ACC112 (cell line): ENCODE measurements at regions not wholly inside any gene's neighbourhood (a gene's known extent, or its start where the extent isn't known, plus 50 kb on each side); places are given as distances from the start of the nearest gene placed in this dataset.
A peak's percentile ranks its signal among the peaks of the same experiment; 100 is the strongest.
"Not testable (repeated sequence)": the region's sequence is repeated elsewhere in the genome, so short reads cannot be mapped to it uniquely, and the experiment has no call there.

Experiments used
- H2AFZ ChIP-seq: fragments of 200-600 bp; sonication (generic); one replicate; pipeline ENCODE4 v1.6.0; 2017; ENCODE audit warnings: antibody characterized with exemption, low read length; ENCODE audit not compliant: unreplicated experiment
- H3K27ac ChIP-seq: fragments of 200-600 bp; sonication (generic); 2 replicates; pipeline ENCODE4 v1.5.1; 2014; ENCODE audit warnings: low read depth, mild to moderate bottlenecking, antibody characterized with exemption, low read length, moderate library complexity
- H3K27me3 ChIP-seq: fragments of 200-600 bp; sonication (generic); 2 replicates; pipeline ENCODE4 v1.6.1; 2014; ENCODE audit warnings: mild to moderate bottlenecking, antibody characterized with exemption, low read length, moderate library complexity, mixed read lengths; ENCODE audit not compliant: insufficient read depth
- H3K36me3 ChIP-seq: fragments of 200-600 bp; sonication (generic); 2 replicates; pipeline ENCODE4 v1.6.1; 2016; ENCODE audit warnings: mild to moderate bottlenecking, antibody characterized with exemption, low read length, moderate library complexity, mixed read lengths; ENCODE audit not compliant: insufficient read depth
- H3K4me1 ChIP-seq: fragments of 200-600 bp; sonication (generic); one replicate; pipeline ENCODE4 v1.6.1; 2016; ENCODE audit warnings: low read length, mixed read lengths; ENCODE audit not compliant: insufficient read depth, unreplicated experiment, control insufficient read depth
- H3K4me3 ChIP-seq: fragments of 200-600 bp; sonication (generic); 2 replicates; pipeline ENCODE4 v1.5.1; 2014; ENCODE audit warnings: mild to moderate bottlenecking, low read depth, low read length
- H3K79me2 ChIP-seq: fragments of 200-600 bp; sonication (generic); one replicate; pipeline ENCODE4 v1.6.0; 2016; ENCODE audit warnings: low read length; ENCODE audit not compliant: control insufficient read depth, unreplicated experiment, insufficient read depth

GRCh38 chr20:53783768-53784167 lies 190.1 kb upstream of the ZNF217 start:
- H3K36me3 ChIP-seq: no peaks in the 10 kb centered on the region
- no peak overlapping the region for H2AFZ ChIP-seq
- no peak overlapping the region for H3K27ac ChIP-seq
- H3K4me1 ChIP-seq: no peaks in the 10 kb centered on the region
- no peaks in the 10 kb centered on the region for H3K27me3 ChIP-seq
- no peaks in the 10 kb centered on the region for H3K79me2 ChIP-seq
- H3K4me3 ChIP-seq: no peak overlapping the region

- Histone ChIP-seq H3K79me2 (no peaks in the 10 kb centered on the region), H3K27me3 (no peaks in the 10 kb centered on the region), H3K36me3 (no peaks in the 10 kb centered on the region), H3K4me3 (no peak overlapping the region), H2AFZ (no peak overlapping the region), H3K27ac (no peak overlapping the region), H3K4me1 (no peaks in the 10 kb centered on the region)
These were observed 189.1 kb upstream of the ZNF217 start for GRCh38 chr20:53782612-53783246.

GRCh38 chr20:53779822-53780221 lies 186.2 kb upstream of the ZNF217 start:
- Histone ChIP-seq H3K79me2 (no peaks in the 10 kb centered on the region), H3K4me3 (no peak overlapping the region), H3K36me3 (no peaks in the 10 kb centered on the region), H3K27ac (no peak overlapping the region), H3K27me3 (no peaks in the 10 kb centered on the region), H2AFZ (no peak overlapping the region), H3K4me1 (peaks cover 5% of the 10 kb centered on the region)

- Histone ChIP-seq H2AFZ (no peak overlapping the region), H3K36me3 (no peaks in the 10 kb centered on the region), H3K27ac (no peak overlapping the region), H3K79me2 (no peaks in the 10 kb centered on the region), H3K27me3 (no peaks in the 10 kb centered on the region), H3K4me1 (peaks cover 13% of the 10 kb centered on the region), H3K4me3 (no peak overlapping the region)
These were observed 185.1 kb upstream of the ZNF217 start for GRCh38 chr20:53778736-53779135.

GRCh38 chr20:53778041-53778516 lies 184.4 kb upstream of the ZNF217 start:
- H3K27ac ChIP-seq: no peak overlapping the region
- H3K4me3 ChIP-seq: no peak overlapping the region
- H3K4me1 ChIP-seq: peaks cover 18% of the 10 kb centered on the region
- no peaks in the 10 kb centered on the region for H3K36me3 ChIP-seq
- no peaks in the 10 kb centered on the region for H3K27me3 ChIP-seq
- H2AFZ ChIP-seq: no peak overlapping the region
- no peaks in the 10 kb centered on the region for H3K79me2 ChIP-seq

- not testable (repeated sequence) for H3K79me2 ChIP-seq, H3K4me3 ChIP-seq, H3K36me3 ChIP-seq, H3K27me3 ChIP-seq, H2AFZ ChIP-seq, H3K27ac ChIP-seq
- peaks cover 22% of the 10 kb centered on the region for H3K4me1 ChIP-seq
These were observed 183.8 kb upstream of the ZNF217 start for GRCh38 chr20:53777402-53777801.

GRCh38 chr20:53776858-53777257 lies 183.2 kb upstream of the ZNF217 start:
- no peak overlapping the region for H2AFZ ChIP-seq
- no peaks in the 10 kb centered on the region for H3K27me3 ChIP-seq
- no peaks in the 10 kb centered on the region for H3K79me2 ChIP-seq
- no peak overlapping the region for H3K27ac ChIP-seq
- no peaks in the 10 kb centered on the region for H3K36me3 ChIP-seq
- H3K4me1 ChIP-seq: peaks cover 22% of the 10 kb centered on the region
- no peak overlapping the region for H3K4me3 ChIP-seq

- H3K27ac ChIP-seq: peak overlapping the region; percentile 98
- peaks cover 22% of the 10 kb centered on the region for H3K4me1 ChIP-seq
- H3K4me3 ChIP-seq: peak overlapping the region; percentile 46
- no peaks in the 10 kb centered on the region for H3K79me2 ChIP-seq
- H3K36me3 ChIP-seq: no peaks in the 10 kb centered on the region
- H2AFZ ChIP-seq: no peak overlapping the region
- H3K27me3 ChIP-seq: no peaks in the 10 kb centered on the region
These were observed 181.0 kb upstream of the ZNF217 start for GRCh38 chr20:53774461-53775203.

- no peaks in the 10 kb centered on the region for H3K79me2 ChIP-seq
- H3K4me3 ChIP-seq: peak overlapping the region; percentile 41
- no peaks in the 10 kb centered on the region for H3K27me3 ChIP-seq
- H2AFZ ChIP-seq: no peak overlapping the region
- peaks cover 22% of the 10 kb centered on the region for H3K4me1 ChIP-seq
- no peaks in the 10 kb centered on the region for H3K36me3 ChIP-seq
- peak overlapping the region; percentile 98 for H3K27ac ChIP-seq
These were observed 180.3 kb upstream of the ZNF217 start for GRCh38 chr20:53773792-53774401.

- H3K27me3 ChIP-seq, H3K79me2 ChIP-seq, H3K4me3 ChIP-seq, H3K36me3 ChIP-seq: not testable (repeated sequence)
- Histone ChIP-seq H2AFZ (peak overlapping the region; percentile 3), H3K27ac (peak overlapping the region; percentile 98), H3K4me1 (peaks cover 22% of the 10 kb centered on the region)
These were observed 179.6 kb upstream of the ZNF217 start for GRCh38 chr20:53773066-53773791.
